Fibroblast of mammary gland (primary cell): ENCODE measurements at regions not wholly inside any gene's neighbourhood (a gene's known extent, or its start where the extent isn't known, plus 50 kb on each side); places are given as distances from the start of the nearest gene placed in this dataset.

ENCODE experiments used
- DNase-seq: peaks from one replicate; pipeline ENCODE4 v3.0.0-alpha.2; 2010; ENCODE audit warnings: low read depth
- H3K4me3 ChIP-seq: 2 replicates; pipeline ENCODE4 v1.5.1; 2011; ENCODE audit warnings: low read depth, mild to moderate bottlenecking, low read length, moderate library complexity; ENCODE audit not compliant: control insufficient read depth
- CTCF ChIP-seq: conservative IDR thresholded peaks from 2 replicates; pipeline ENCODE4 v1.5.1; 2011; ENCODE audit warnings: low read depth, low read length, inconsistent platforms; ENCODE audit not compliant: control insufficient read depth, insufficient read depth

- no peak for DNase-seq
- TF ChIP-seq CTCF: no peak
- no peak overlapping the region for H3K4me3 ChIP-seq
Observed at GRCh38 chr7:94160719-94161435, 156.7 kb upstream of the BET1 start.

- no peak for DNase-seq
- no peak for TF ChIP-seq CTCF
- no peak overlapping the region for H3K4me3 ChIP-seq
Observed at GRCh38 chr7:94161476-94161875, 157.3 kb upstream of the BET1 start.

GRCh38 chr7:94169682-94170081 is 165.5 kb upstream of the BET1 start:
- DNase-seq: no peak
- H3K4me3 ChIP-seq: no peak overlapping the region
- no peak for TF ChIP-seq CTCF

- DNase-seq: no peak
- no peak for TF ChIP-seq CTCF
Observed at GRCh38 chr7:94170836-94171235, 166.7 kb upstream of the BET1 start.

GRCh38 chr7:94173436-94173835 is 169.3 kb upstream of the BET1 start:
- DNase-seq: no peak
- no peak overlapping the region for H3K4me3 ChIP-seq
- TF ChIP-seq CTCF: no peak

More at GRCh38 chr7:94170836-94171235, 166.7 kb upstream of the BET1 start:
- H3K4me3 ChIP-seq: no peak overlapping the region

GRCh38 chr7:94174375-94174774 is 170.2 kb upstream of the BET1 start:
- DNase-seq: no peak
- no peak overlapping the region for H3K4me3 ChIP-seq
- no peak for TF ChIP-seq CTCF
